ENCODE measurements at regions not wholly inside any gene's neighbourhood (a gene's known extent, or its start where the extent isn't known, plus 50 kb on each side); places are given as distances from the start of the nearest gene placed in this dataset.

DNA sequence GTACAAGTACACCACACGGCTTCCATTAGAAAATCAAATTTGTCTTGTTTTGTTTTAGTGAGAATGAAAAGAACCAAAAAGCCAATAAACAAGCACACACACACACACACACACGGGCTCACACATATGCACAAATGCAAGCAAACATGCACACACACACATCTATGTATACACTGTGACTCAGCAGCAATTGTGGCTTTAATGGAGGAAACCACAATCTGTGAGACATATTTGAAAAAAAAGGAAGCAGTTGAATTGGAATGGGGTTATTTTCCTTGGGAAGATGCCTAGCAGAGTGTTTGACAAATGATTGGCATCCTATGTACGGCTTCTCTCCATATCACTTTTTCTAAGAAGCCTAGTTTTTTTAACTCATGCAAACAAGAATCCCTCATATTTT, 201.1 kb upstream of the ARRDC4 start:
- TF ChIP-seq CTCF (IDR thresholded peaks at IDR 0.05; ENCODE audit: borderline replicate concordance, insufficient read depth, low read depth, low read length), result no peak
- no peak overlapping the region for H3K4me3 ChIP-seq (ENCODE audit: low read depth, low read length)

DNA sequence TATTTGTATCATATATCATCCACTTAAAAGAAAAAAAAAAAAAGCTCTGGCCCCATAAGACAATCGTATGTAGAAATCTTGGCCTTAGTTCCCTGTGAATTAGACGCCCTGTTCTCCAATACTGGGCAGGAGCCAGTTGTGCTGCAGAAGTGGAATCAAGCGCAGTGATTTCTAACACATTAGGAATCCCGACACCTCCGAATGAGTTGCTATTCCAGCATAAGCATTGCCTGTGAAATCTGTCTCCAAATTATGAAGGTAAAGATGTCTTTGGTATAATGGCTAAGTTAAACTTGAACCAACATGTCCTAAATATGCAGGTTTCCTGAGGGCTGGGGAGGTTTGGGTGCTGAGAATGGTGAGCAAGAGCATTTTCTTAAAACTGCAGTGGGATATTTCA, 199.4 kb upstream of the ARRDC4 start:
- TF ChIP-seq CTCF (IDR thresholded peaks at IDR 0.05; ENCODE audit: borderline replicate concordance, insufficient read depth, low read depth, low read length), result no peak
- H3K4me3 ChIP-seq (ENCODE audit: low read depth, low read length), result no peak overlapping the region

- no peak for TF ChIP-seq CTCF (IDR thresholded peaks at IDR 0.05; ENCODE audit: borderline replicate concordance, insufficient read depth, low read depth, low read length)
- no peak overlapping the region for H3K4me3 ChIP-seq (ENCODE audit: low read depth, low read length)
Observed at GRCh38 chr15:97783240-97783639, 177.3 kb upstream of the ARRDC4 start.

DNA sequence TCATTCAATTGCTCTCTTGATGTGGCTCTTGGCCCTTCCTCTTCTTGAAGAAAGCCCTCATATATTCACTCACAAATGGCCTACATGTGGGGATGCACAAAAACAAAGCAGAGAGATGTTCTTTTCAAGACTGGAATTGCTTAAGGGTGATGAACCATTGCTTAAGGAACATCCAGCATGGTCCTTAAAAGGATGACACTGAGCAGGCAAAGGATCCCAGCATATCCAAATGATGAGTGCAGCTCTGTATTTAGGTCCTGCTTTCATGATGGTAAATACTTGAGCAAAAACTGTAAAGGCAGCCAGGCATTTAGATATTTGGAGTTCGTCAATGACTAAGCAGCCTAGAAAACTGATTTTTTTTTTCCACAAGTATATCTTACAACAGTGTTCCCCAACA, 173.8 kb upstream of the ARRDC4 start:
- no peak for TF ChIP-seq CTCF (IDR thresholded peaks at IDR 0.05; ENCODE audit: borderline replicate concordance, insufficient read depth, low read depth, low read length)
- H3K4me3 ChIP-seq (ENCODE audit: low read depth, low read length), result no peak overlapping the region

- no peak overlapping the region for H3K4me3 ChIP-seq (ENCODE audit: low read depth, low read length)
- no peak for TF ChIP-seq CTCF (IDR thresholded peaks at IDR 0.05; ENCODE audit: borderline replicate concordance, insufficient read depth, low read depth, low read length)
Observed at GRCh38 chr15:97790180-97790579, 170.3 kb upstream of the ARRDC4 start.

DNA sequence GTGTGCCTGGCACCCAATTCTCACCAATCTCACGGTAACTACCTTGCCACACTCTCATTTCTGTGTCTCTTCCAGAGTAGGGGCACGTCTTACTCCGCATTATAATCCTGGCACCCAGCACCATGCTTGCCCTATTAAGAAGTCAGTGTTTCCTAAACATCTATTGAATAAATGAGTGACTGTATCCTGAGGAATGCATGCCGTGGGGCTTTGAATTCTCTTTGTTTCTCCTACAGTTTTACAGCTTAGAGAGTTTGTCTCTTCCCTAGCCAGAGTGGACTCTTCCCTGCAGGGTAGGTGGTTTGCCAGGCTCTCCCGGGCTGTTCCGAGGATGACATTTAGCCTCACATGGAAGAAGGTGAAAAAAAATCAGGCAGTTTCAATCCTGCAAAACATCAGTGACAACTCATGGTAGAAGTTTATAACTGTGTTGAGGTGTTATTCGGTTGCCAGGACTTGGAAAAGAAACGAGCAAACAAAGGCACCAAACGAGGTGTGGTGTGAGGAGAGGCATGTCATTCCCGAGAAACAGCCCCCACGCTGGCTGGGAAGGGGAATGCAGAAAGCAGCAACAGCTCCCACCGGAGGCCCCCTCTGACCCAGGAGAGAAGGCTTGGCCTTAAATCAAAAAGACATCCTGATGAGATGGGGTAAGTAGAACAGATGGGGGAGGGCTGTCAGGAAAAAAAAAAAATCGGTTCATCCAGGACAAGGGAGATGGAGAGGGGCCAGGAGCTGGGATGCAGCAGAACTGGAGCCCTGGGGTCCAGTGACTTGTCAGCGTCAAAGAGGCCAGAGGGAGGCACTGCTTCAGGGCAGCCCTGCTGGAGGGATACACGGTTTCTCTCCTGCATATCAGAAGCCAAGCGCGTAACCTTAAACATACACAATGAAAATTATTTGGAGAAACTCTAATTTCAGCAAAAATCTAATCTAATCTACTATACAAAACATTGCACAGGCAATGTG, 168.4 kb upstream of the ARRDC4 start:
- TF ChIP-seq CTCF (IDR thresholded peaks at IDR 0.05; ENCODE audit: borderline replicate concordance, insufficient read depth, low read depth, low read length), result no peak
- H3K4me3 ChIP-seq (ENCODE audit: low read depth, low read length), result no peak overlapping the region

DNA sequence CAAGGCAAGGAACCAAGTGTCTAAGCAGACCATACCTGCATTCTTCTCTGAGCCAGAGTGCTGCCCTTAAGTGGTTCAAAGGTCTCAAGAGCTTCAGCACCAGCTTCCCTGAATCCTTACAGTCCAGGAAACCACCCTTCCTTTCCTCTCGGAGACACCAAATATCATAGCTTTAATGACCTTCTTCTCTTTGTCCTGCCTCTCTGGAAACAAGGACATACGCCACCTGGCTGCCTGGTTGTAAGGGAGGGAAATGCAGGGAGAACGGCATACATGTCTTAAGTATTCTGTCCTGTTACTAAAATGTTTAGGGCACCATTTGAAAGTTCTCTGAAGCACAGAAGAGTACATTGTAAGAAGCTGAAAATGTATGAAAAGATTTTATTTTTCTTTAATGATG, 155.6 kb upstream of the ARRDC4 start:
- H3K4me3 ChIP-seq (ENCODE audit: low read depth, low read length), result no peak overlapping the region
- no peak for TF ChIP-seq CTCF (IDR thresholded peaks at IDR 0.05; ENCODE audit: borderline replicate concordance, insufficient read depth, low read depth, low read length)
